SK-N-MC (cell line): ENCODE measurements at regions not wholly inside any gene's neighbourhood (a gene's known extent, or its start where the extent isn't known, plus 50 kb on each side); places are given as distances from the start of the nearest gene placed in this dataset.

Experiments
- EZH2 ChIP-seq: fragments of 200-600 bp; sonication (generic); IDR thresholded peaks from one replicate; pipeline ENCODE4 v1.6.1; 2017; ENCODE audit warnings: antibody characterized with exemption
- FOXP2 ChIP-seq: optimal IDR thresholded peaks from 2 replicates; pipeline ENCODE3; 2011; ENCODE audit warnings: mild to moderate bottlenecking, moderate library complexity; ENCODE audit not compliant: insufficient read depth; ENCODE audit errors: extremely low read length, control extremely low read depth
- POLR2AphosphoS5 ChIP-seq: IDR thresholded peaks from 2 replicates; pipeline ENCODE4 v1.6.1; 2012; ENCODE audit warnings: mild to moderate bottlenecking, low read depth, low read length, borderline replicate concordance

GRCh38 chr5:27462936-27463335 lies 424.6 kb upstream of the CDH9 start:
- no peak for TF ChIP-seq EZH2
- no peak for TF ChIP-seq POLR2AphosphoS5
- TF ChIP-seq FOXP2: no peak
